ENCODE measurements at regions not wholly inside any gene's neighbourhood (a gene's known extent, or its start where the extent isn't known, plus 50 kb on each side); places are given as distances from the start of the nearest gene placed in this dataset.

DNA sequence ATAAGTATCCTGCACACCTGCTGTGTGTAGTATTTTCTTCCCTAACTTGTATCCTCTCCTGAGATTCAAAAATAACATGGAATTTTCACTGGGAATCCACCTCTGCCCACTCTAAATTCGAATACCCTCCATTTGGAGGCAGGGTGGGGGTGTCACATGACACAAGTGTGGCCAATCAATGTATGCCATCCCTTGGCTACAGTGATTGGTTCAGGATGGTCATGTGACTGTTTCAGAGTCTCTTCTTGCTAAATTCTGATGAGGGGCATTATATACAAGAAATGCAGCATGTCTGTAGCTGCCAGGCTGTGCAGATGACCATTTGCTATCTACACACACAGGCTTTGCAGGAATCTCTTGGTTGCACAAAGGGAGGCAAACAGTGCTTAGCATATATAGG lies 86.8 kb upstream of the TMEM132C start:
- DNase-seq = no peak

DNA sequence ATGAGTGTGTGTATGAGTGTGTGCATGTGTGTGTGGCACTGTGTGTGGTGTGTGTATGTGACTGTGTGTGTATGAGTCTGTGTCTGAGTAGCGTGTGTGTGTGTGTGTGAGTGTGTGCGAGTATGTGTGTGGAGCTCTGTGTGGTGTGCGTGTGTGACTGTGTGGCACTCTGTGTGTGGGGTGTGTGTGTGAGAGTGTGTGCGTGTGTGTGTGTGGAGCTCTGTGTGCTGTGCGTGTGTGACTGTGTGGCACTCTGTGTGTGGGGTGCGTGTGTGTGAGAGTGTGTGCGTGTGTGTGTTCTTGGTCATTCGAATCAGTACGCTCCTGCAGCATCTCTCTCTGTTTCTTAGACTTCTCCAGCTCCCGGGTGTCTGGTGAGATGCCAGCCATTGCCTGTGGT lies 76.9 kb upstream of the TMEM132C start:
- DNase-seq = no peak

GRCh38 chr12:128190614-128191013 lies 76.4 kb upstream of the TMEM132C start:
- no peak for DNase-seq

- no peak for DNase-seq
Observed at GRCh38 chr12:128191380-128191779, 75.6 kb upstream of the TMEM132C start.

GRCh38 chr12:128204711-128205110 lies 62.3 kb upstream of the TMEM132C start:
- DNase-seq = no peak

DNA sequence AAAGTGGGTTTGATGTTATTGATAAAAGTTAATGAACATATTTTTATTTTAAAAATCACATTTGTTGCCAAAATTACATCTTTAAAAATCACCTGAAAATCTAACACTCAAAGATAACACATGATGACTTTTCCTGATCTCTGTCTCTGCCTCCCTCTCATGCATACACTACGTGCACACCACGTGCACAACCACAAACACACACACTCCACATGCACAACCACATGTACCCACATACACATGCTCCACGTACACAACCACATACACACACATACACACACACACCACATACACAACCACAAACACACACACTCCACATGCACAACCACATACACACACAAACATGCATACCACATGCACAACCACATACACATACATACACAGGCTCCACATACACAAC lies 61.8 kb upstream of the TMEM132C start:
- no peak for DNase-seq

DNA sequence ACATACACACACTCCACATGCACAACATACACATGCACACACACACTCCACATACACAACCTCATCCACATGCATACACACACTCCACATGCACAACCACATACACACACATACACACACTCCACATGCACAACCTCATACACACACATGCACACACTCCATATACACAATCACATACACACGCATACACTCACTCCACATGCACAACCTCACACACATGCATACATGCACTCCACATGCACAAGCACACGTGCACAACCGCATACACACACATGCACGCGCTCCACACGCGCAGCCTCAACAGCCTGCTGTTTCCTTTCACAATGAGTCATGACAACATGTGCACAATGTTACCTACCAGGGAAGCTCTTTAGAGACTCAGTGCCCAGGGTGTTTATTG lies 61.2 kb upstream of the TMEM132C start:
- no peak for DNase-seq
